GM23338 (cell line): ENCODE measurements at regions not wholly inside any gene's neighbourhood (a gene's known extent, or its start where the extent isn't known, plus 50 kb on each side); places are given as distances from the start of the nearest gene placed in this dataset.
A peak's percentile ranks its signal among the peaks of the same experiment; 100 is the strongest.

Experiments used
- ATAC-seq: fragments of 200-7000 bp; cut with Tn5 transposase; 3 replicates; pipeline ENCODE4 v1.9.1; 2020
- DNase-seq: peaks from one replicate; pipeline ENCODE4 v3.0.0-alpha.2; 2015; ENCODE audit warnings: low spot score
- H2AFZ ChIP-seq: fragments of 200-600 bp; sonication (generic); 2 replicates; pipeline ENCODE4 v1.8.0; 2016; ENCODE audit warnings: antibody characterized with exemption, mild to moderate bottlenecking, moderate library complexity
- H3F3A ChIP-seq: fragments of 200-600 bp; sonication (generic); replicated peaks from 2 replicates; pipeline ENCODE4 v1.8.0; 2017; ENCODE audit warnings: antibody characterized with exemption, mixed run types, low read depth
- H3K27ac ChIP-seq: fragments of 200-600 bp; sonication (generic); 2 replicates; pipeline ENCODE4 v1.6.1; 2016; ENCODE audit warnings: low read depth
- H3K27me3 ChIP-seq: fragments of 200-600 bp; sonication (generic); 2 replicates; pipeline ENCODE4 v1.8.0; 2016; ENCODE audit warnings: mild to moderate bottlenecking, mixed run types, moderate library complexity; ENCODE audit not compliant: insufficient read depth
- H3K36me3 ChIP-seq: fragments of 200-600 bp; sonication (generic); 2 replicates; pipeline ENCODE4 v1.8.0; 2016; ENCODE audit warnings: mild to moderate bottlenecking; ENCODE audit not compliant: insufficient read depth
- H3K4me1 ChIP-seq: fragments of 200-600 bp; sonication (generic); 2 replicates; pipeline ENCODE4 v1.8.0; 2016; ENCODE audit warnings: mild to moderate bottlenecking, moderate library complexity; ENCODE audit not compliant: insufficient read depth
- H3K4me2 ChIP-seq: fragments of 200-600 bp; sonication (generic); 2 replicates; pipeline ENCODE4 v1.7.1; 2017; ENCODE audit warnings: mixed run types
- H3K4me3 ChIP-seq: fragments of 200-600 bp; sonication (generic); 2 replicates; pipeline ENCODE4 v1.6.1; 2016; ENCODE audit warnings: mixed run types
- H3K79me2 ChIP-seq: fragments of 200-600 bp; sonication (generic); replicated peaks from 2 replicates; pipeline ENCODE4 v1.8.0; 2017; ENCODE audit warnings: mild to moderate bottlenecking; ENCODE audit not compliant: insufficient read depth
- H3K9me2 ChIP-seq: fragments of 200-600 bp; sonication (generic); 2 replicates; pipeline ENCODE4 v1.8.0; 2017; ENCODE audit not compliant: insufficient read depth
- H4K20me1 ChIP-seq: fragments of 200-600 bp; sonication (generic); replicated peaks from 2 replicates; pipeline ENCODE4 v1.8.0; 2017; ENCODE audit warnings: mild to moderate bottlenecking; ENCODE audit not compliant: insufficient read depth
- H3K27ac Mint-ChIP-seq: 2 replicates; pipeline ENCODE4 v1.8.0; 2020; ENCODE audit warnings: inconsistent platforms, mild to moderate bottlenecking, moderate library complexity, mixed read lengths
- H3K27me3 Mint-ChIP-seq: 3 replicates; pipeline ENCODE4 v1.8.0; 2022; ENCODE audit warnings: low read depth, mild to moderate bottlenecking, moderate library complexity, mixed read lengths, inconsistent platforms; ENCODE audit not compliant: insufficient read depth, poor library complexity
- H3K36me3 Mint-ChIP-seq: 3 replicates; pipeline ENCODE4 v1.8.0; 2021; ENCODE audit warnings: low read depth, mild to moderate bottlenecking, inconsistent platforms, moderate library complexity, mixed read lengths
- H3K4me1 Mint-ChIP-seq: 3 replicates; pipeline ENCODE4 v1.8.0; 2020; ENCODE audit warnings: mild to moderate bottlenecking, inconsistent platforms, mixed read lengths
- H3K4me3 Mint-ChIP-seq: 3 replicates; pipeline ENCODE4 v1.8.0; 2021; ENCODE audit warnings: moderate library complexity, mild to moderate bottlenecking, inconsistent platforms, mixed read lengths
- H3K9me3 Mint-ChIP-seq: 3 replicates; pipeline ENCODE4 v1.8.0; 2020; ENCODE audit warnings: moderate library complexity, mild to moderate bottlenecking, inconsistent platforms, mixed read lengths
- CREB1 ChIP-seq: fragments of 250-450 bp; sonication (Bioruptor Pico); IDR thresholded peaks from 2 replicates; pipeline ENCODE4 v1.5.0; 2020; ENCODE audit warnings: low read depth, mild to moderate bottlenecking, moderate library complexity
- CTCF ChIP-seq, 2 experiments: fragments of 200-600 bp in 1 of 2; sonication (generic) in 1 of 2; conservative IDR thresholded peaks; 2 replicates each; pipeline versions ENCODE4 v1.5.1 to v1.6.1; 2016 to 2017; ENCODE audit warnings: antibody characterized with exemption in 2 of 2, low read depth in 2 of 2, mild to moderate bottlenecking in 2 of 2, moderate library complexity in 1 of 2
- ETS1 ChIP-seq: IDR thresholded peaks from 2 replicates; pipeline ENCODE4 v1.6.1; 2016; ENCODE audit warnings: antibody characterized with exemption
- EZH2 ChIP-seq: fragments of 200-600 bp; sonication (generic); IDR thresholded peaks from one replicate; pipeline ENCODE4 v1.8.0; 2017; ENCODE audit warnings: antibody characterized with exemption, mild to moderate bottlenecking, low read depth; ENCODE audit not compliant: unreplicated experiment
- EZH2phosphoT487 ChIP-seq: fragments of 200-600 bp; sonication (generic); IDR thresholded peaks from one replicate; pipeline ENCODE4 v1.8.1; 2018; ENCODE audit warnings: antibody characterized with exemption; ENCODE audit not compliant: unreplicated experiment
- JUNB ChIP-seq: IDR thresholded peaks from one replicate; pipeline ENCODE4 v1.6.1; 2016; ENCODE audit warnings: antibody characterized with exemption; ENCODE audit not compliant: unreplicated experiment
- NANOG ChIP-seq: IDR thresholded peaks from 2 replicates; pipeline ENCODE4 v1.6.1; 2016; ENCODE audit warnings: antibody characterized with exemption, borderline replicate concordance
- POLR2AphosphoS5 ChIP-seq: IDR thresholded peaks from 2 replicates; pipeline ENCODE4 v1.6.1; 2016; ENCODE audit warnings: antibody characterized with exemption, low read depth
- REST ChIP-seq: IDR thresholded peaks from one replicate; pipeline ENCODE4 v1.6.1; 2018; ENCODE audit warnings: antibody characterized with exemption; ENCODE audit not compliant: unreplicated experiment
- STAT1 ChIP-seq: IDR thresholded peaks from one replicate; pipeline ENCODE4 v1.6.1; 2016; ENCODE audit warnings: antibody characterized with exemption; ENCODE audit not compliant: unreplicated experiment
- ZNF114 ChIP-seq: fragments of 250-450 bp; sonication (Bioruptor Pico); IDR thresholded peaks from 2 replicates; pipeline ENCODE4 v1.5.0; 2020; ENCODE audit warnings: mild to moderate bottlenecking, moderate library complexity
- ZNF462 ChIP-seq: fragments of 250-450 bp; sonication (Bioruptor Pico); IDR thresholded peaks from 2 replicates; pipeline ENCODE4 v1.5.0; 2020; ENCODE audit warnings: mild to moderate bottlenecking, moderate library complexity

- Histone ChIP-seq H3K27me3 (no peaks in the 10 kb centered on the region), H3K4me1 (no peaks in the 10 kb centered on the region), H3K36me3 (no peaks in the 10 kb centered on the region), H3K27ac (no peak overlapping the region), H3K4me3 (no peak overlapping the region), H3K79me2 (no peaks in the 10 kb centered on the region), H3K9me2 (no peaks in the 10 kb centered on the region; the same call in 1 of the 2 replicates), H3F3A (no peaks in the 10 kb centered on the region), H2AFZ (peak overlapping the region; percentile 87; the same call in 1 of the 2 replicates), H4K20me1 (no peaks in the 10 kb centered on the region), H3K4me2 (no peak overlapping the region)
- Mint-ChIP-seq H3K4me3 (no peak overlapping the region), H3K36me3 (no peaks in the 10 kb centered on the region), H3K27ac (no peak overlapping the region), H3K4me1 (no peaks in the 10 kb centered on the region), H3K9me3 (no peaks in the 10 kb centered on the region), H3K27me3 (no peaks in the 10 kb centered on the region)
- no peak for TF ChIP-seq ZNF462 (CRISPR knock-in tag)
- no peak for TF ChIP-seq JUNB
- TF ChIP-seq CREB1 (CRISPR knock-in tag), result no peak
- no peak for TF ChIP-seq NANOG
- TF ChIP-seq CTCF (conservative IDR thresholded peaks at IDR 0.05; ENCODE audit: low read depth in 2 of 2), result no peak
- TF ChIP-seq STAT1, result no peak
- TF ChIP-seq REST, result no peak
- no peak for TF ChIP-seq EZH2
- TF ChIP-seq ZNF114 (CRISPR knock-in tag), result no peak
- no peak for TF ChIP-seq EZH2phosphoT487
- TF ChIP-seq POLR2AphosphoS5, result no peak
- TF ChIP-seq ETS1, result no peak
- no peak for ATAC-seq
- no peak for DNase-seq
Observed at GRCh38 chr15:36415643-36416042, 163.8 kb upstream of the CDIN1 start.
